ENCODE measurements at regions not wholly inside any gene's neighbourhood (a gene's known extent, or its start where the extent isn't known, plus 50 kb on each side); places are given as distances from the start of the nearest gene placed in this dataset.
A peak's percentile ranks its signal among the peaks of the same experiment; 100 is the strongest.
"Not testable (repeated sequence)": the region's sequence is repeated elsewhere in the genome, so short reads cannot be mapped to it uniquely, and the experiment has no call there.

- peak overlapping the region in 1 of 10 donors; percentile 92 for H3K27ac Mint-ChIP-seq
- ATAC-seq, result no peak
- H3K9me3 Mint-ChIP-seq, result no peaks in the 10 kb centered on the region
- H3K4me3 Mint-ChIP-seq, result no peak overlapping the region
- POLR2A ChIA-PET, result interaction anchor here (0.9 to 1.2 kb wide), 2 partner anchors 28 to 80 kb away, joined by 3 to 4 read pairs; no protein-coding TSS in a partner anchor
- peaks cover 0 to 2% (median 0%) of the 10 kb centered on the region in 5 donors for H3K27me3 Mint-ChIP-seq
- peaks cover 0 to 3% (median 1%) of the 10 kb centered on the region in 4 donors for H3K4me1 Mint-ChIP-seq
- DNase-seq, result no peak
- no peaks in the 10 kb centered on the region for H3K36me3 Mint-ChIP-seq
These were observed 83.4 kb upstream of the GSE1 start for GRCh38 chr16:85529489-85530369.

DNA sequence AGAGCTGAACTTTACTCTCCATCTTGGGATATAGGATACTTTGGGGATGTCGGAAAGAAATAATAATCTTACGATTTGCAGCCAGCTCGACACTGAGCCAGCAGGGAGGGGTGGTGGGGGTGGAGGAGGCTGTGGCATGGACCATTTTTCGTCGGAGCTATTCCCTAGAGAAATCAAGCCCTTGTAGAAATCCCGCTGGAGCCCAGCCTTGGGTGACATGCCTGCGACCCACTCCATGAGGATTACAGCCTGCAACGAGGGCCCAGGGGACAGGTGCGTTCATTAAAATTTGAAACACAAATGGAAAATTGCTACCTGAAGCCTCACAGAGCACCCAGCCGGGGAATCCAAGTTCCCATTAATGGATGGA is 82.8 kb upstream of the GSE1 start:
- Mint-ChIP-seq H3K36me3 (no peaks in the 10 kb centered on the region), H3K27ac (no peak overlapping the region), H3K4me3 (no peak overlapping the region), H3K27me3 (peaks cover 0 to 2% (median 0%) of the 10 kb centered on the region in 5 donors), H3K9me3 (no peaks in the 10 kb centered on the region), H3K4me1 (peaks cover 0 to 3% (median 1%) of the 10 kb centered on the region in 4 donors)
- DNase-seq, result no peak
- POLR2A ChIA-PET, result interaction anchor here (0.9 to 1.2 kb wide), 2 partner anchors 27 to 80 kb away, joined by 3 to 4 read pairs; no protein-coding TSS in a partner anchor
- ATAC-seq, result no peak

GRCh38 chr16:85531516-85531915 is 81.6 kb upstream of the GSE1 start:
- no peak overlapping the region for H3K27ac Mint-ChIP-seq
- H3K36me3 Mint-ChIP-seq, result no peaks in the 10 kb centered on the region
- POLR2A ChIA-PET, result no interaction called here

GRCh38 chr16:85532147-85532546 is 81.0 kb upstream of the GSE1 start:
- ATAC-seq, result no peak
- POLR2A ChIA-PET, result no interaction called here
- H3K36me3 Mint-ChIP-seq, result no peaks in the 10 kb centered on the region
- DNase-seq, result no peak
- no peaks in the 10 kb centered on the region for H3K9me3 Mint-ChIP-seq
- H3K4me3 Mint-ChIP-seq, result no peak overlapping the region
- H3K27me3 Mint-ChIP-seq, result no peaks in the 10 kb centered on the region
- H3K27ac Mint-ChIP-seq, result peak overlapping the region in 1 of 10 donors; percentile 56
- peaks cover 0 to 11% (median 4%) of the 10 kb centered on the region in 4 donors for H3K4me1 Mint-ChIP-seq

More at GRCh38 chr16:85531516-85531915, 81.6 kb upstream of the GSE1 start:
- ATAC-seq (no peak), DNase-seq (no peak)
- Mint-ChIP-seq H3K9me3 (no peaks in the 10 kb centered on the region), H3K27me3 (peaks cover 0 to 2% (median 0%) of the 10 kb centered on the region in 5 donors), H3K4me3 (no peak overlapping the region), H3K4me1 (peaks cover 0 to 9% (median 4%) of the 10 kb centered on the region in 4 donors)

GRCh38 chr16:85533593-85533992 is 79.5 kb upstream of the GSE1 start:
- ATAC-seq, result not testable (repeated sequence)

GRCh38 chr16:85534536-85535351 is 78.4 kb upstream of the GSE1 start:
- no peak for DNase-seq
- peaks cover 0 to 11% (median 3%) of the 10 kb centered on the region in 4 donors for H3K4me1 Mint-ChIP-seq
- no peaks in the 10 kb centered on the region for H3K27me3 Mint-ChIP-seq
- no peak overlapping the region for H3K27ac Mint-ChIP-seq
- no peak overlapping the region for H3K4me3 Mint-ChIP-seq
- H3K9me3 Mint-ChIP-seq, result peaks cover 0 to 3% (median 0%) of the 10 kb centered on the region in 9 donors
- ATAC-seq, result no peak
- H3K36me3 Mint-ChIP-seq, result peaks cover 0 to 3% (median 0%) of the 10 kb centered on the region in 3 donors
- POLR2A ChIA-PET, result no interaction called here

More at GRCh38 chr16:85533593-85533992, 79.5 kb upstream of the GSE1 start:
- H3K27me3 Mint-ChIP-seq, POLR2A ChIA-PET, DNase-seq, H3K4me3 Mint-ChIP-seq, H3K27ac Mint-ChIP-seq, H3K9me3 Mint-ChIP-seq, H3K36me3 Mint-ChIP-seq: not testable (repeated sequence)
- peaks cover 0 to 11% (median 3%) of the 10 kb centered on the region in 4 donors for H3K4me1 Mint-ChIP-seq

DNA sequence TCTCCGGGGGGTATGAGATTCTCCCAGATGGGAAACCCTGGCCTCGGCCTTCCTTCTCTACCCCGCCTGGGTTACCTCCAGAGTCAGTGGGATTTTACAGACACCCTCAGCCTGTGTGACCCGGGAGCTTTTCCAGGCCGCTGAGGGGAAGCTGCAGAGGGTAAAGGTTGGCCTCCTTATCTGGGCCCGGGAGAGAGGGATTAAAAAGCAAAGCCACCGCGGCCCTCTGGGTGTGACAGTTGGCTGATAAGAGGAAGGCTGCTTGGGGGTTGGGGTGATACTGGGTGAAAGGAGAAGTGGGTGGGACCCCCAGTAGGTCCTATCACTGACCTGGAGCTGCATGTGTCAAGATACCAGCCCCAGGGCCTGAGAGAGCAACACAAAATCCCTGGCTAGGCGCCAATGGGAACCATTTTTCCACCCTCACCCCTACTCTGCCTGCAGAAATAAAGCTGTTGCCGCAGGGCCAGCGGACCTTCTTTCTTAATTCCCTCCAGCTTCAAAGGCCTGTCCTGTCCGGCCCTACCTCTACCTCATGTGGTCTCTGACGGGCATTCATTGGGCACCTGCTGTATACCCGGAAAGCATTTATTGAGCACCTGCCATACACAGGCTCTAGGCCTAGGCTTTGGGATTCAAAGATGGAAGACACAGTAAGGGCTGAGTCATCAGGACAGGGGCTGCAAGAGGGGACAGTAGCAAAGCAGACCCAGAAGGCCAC is 77.6 kb upstream of the GSE1 start:
- ATAC-seq (no peak), DNase-seq (no peak)
- Mint-ChIP-seq H3K9me3 (peaks cover 0 to 7% (median 0%) of the 10 kb centered on the region in 9 donors), H3K4me1 (peaks cover 0 to 11% (median 3%) of the 10 kb centered on the region in 4 donors), H3K36me3 (peaks cover 0 to 3% (median 0%) of the 10 kb centered on the region in 3 donors), H3K27me3 (no peaks in the 10 kb centered on the region), H3K4me3 (peak overlapping the region in 1 of 10 donors; percentile 39), H3K27ac (no peak overlapping the region)
- POLR2A ChIA-PET, result no interaction called here

DNA sequence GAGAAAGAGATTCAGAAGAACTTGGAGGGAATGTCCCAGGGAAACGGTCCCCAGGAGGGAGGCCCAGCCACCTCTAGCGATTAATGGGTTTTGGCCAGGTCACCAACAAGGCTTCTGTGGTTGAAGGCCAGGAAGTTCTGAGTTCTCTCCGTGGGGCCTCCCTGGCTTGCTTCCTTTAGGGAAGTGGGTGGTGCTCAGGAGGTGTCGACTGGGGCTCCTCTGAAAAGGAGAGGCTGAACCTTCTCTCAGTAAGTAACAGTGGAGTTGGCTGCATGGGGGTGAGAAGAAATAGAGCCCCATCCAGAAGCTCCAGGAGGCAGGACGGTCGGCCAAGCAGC is 77.1 kb upstream of the GSE1 start:
- peaks cover 0 to 7% (median 0%) of the 10 kb centered on the region in 9 donors for H3K9me3 Mint-ChIP-seq
- DNase-seq (no peak), ATAC-seq (no peak)
- peak overlapping the region in 1 of 10 donors; percentile 39 for H3K4me3 Mint-ChIP-seq
- POLR2A ChIA-PET, result no interaction called here
- no peaks in the 10 kb centered on the region for H3K27me3 Mint-ChIP-seq
- peak overlapping the region in 1 of 10 donors; percentile 38 for H3K27ac Mint-ChIP-seq
- peaks cover 0 to 3% (median 0%) of the 10 kb centered on the region in 3 donors for H3K36me3 Mint-ChIP-seq
- peaks cover 0 to 11% (median 3%) of the 10 kb centered on the region in 4 donors for H3K4me1 Mint-ChIP-seq

DNA sequence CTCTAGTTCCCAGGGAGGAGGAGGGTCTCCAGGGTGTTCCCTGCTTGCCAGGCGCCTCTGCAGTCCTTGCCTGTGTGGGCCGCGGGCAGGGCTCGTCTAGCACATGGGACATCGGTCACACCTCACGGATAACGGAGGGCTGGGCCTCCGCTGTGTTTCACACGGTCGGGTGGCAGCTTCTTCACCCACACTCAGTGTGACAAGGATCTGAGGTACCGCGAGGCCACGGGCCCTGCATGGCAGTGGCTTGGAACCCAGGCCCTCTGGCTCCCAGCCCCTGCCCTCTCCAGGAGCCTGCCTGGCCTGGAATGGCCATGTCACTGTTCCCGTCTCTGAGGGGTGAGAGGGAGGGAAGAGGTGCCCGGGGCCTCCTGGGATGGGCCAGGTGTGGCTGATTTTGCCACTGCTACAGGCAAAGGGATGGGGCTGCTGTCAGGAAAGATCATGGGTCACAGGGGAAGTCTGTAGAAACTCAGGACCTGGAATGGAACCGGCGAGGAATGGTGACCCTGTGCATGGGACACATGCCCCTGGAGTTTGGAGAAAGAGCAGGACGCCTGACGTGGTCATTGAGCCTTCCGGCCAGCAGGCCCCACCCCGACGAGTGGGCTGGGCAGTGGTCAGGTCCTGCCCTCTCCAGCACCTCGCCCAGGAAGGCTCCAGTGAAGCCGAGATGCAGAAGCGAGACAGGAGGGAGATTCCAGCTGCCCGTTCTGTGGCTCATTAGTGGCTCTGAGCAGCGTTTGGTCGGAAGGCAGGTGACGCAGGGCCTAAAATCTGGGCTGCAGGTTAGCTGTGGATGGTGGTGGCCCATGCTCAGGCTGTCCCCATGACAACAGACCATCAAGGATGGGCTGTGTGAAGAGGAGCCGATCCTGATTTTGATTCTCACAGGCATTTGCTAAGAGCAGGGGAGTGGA is 76.5 kb upstream of the GSE1 start:
- ATAC-seq (no peak), DNase-seq (no peak)
- no peaks in the 10 kb centered on the region for H3K27me3 Mint-ChIP-seq
- POLR2A ChIA-PET, result no interaction called here
- peaks cover 0 to 3% (median 0%) of the 10 kb centered on the region in 3 donors for H3K36me3 Mint-ChIP-seq
- peak overlapping the region in 1 of 10 donors; percentile 36 for H3K4me3 Mint-ChIP-seq
- peaks cover 0 to 7% (median 0%) of the 10 kb centered on the region in 9 donors for H3K9me3 Mint-ChIP-seq
- peaks cover 0 to 13% (median 3%) of the 10 kb centered on the region in 4 donors for H3K4me1 Mint-ChIP-seq
- H3K27ac Mint-ChIP-seq, result peak overlapping the region in 2 of 10 donors; percentile 37 to 65

- H3K27ac Mint-ChIP-seq, result peak overlapping the region in 1 of 10 donors; percentile 65
- POLR2A ChIA-PET, result no interaction called here
These were observed 75.8 kb upstream of the GSE1 start for GRCh38 chr16:85537331-85537788.

GRCh38 chr16:85537795-85538401 is 75.2 kb upstream of the GSE1 start:
- Mint-ChIP-seq H3K4me3 (no peak overlapping the region), H3K27ac (no peak overlapping the region), H3K4me1 (peaks cover 0 to 17% (median 3%) of the 10 kb centered on the region in 4 donors), H3K36me3 (peaks cover 0 to 3% (median 0%) of the 10 kb centered on the region in 3 donors), H3K27me3 (no peaks in the 10 kb centered on the region), H3K9me3 (peaks cover 0 to 7% (median 0%) of the 10 kb centered on the region in 9 donors)
- POLR2A ChIA-PET, result interaction anchor here (0.6 kb wide), 1 partner anchor 23 kb away, joined by 3 read pairs; no protein-coding TSS in a partner anchor
- DNase-seq, result no peak
- ATAC-seq, result no peak

More at GRCh38 chr16:85537331-85537788, 75.8 kb upstream of the GSE1 start:
- no peaks in the 10 kb centered on the region for H3K27me3 Mint-ChIP-seq
- H3K36me3 Mint-ChIP-seq, result peaks cover 0 to 3% (median 0%) of the 10 kb centered on the region in 3 donors
- ATAC-seq (no peak), DNase-seq (no peak)
- no peak overlapping the region for H3K4me3 Mint-ChIP-seq
- peaks cover 0 to 7% (median 0%) of the 10 kb centered on the region in 9 donors for H3K9me3 Mint-ChIP-seq
- H3K4me1 Mint-ChIP-seq, result peaks cover 0 to 17% (median 3%) of the 10 kb centered on the region in 4 donors
